AG04450 (cell line): ENCODE measurements at regions not wholly inside any gene's neighbourhood (a gene's known extent, or its start where the extent isn't known, plus 50 kb on each side); places are given as distances from the start of the nearest gene placed in this dataset.

Experiments used
- CTCF ChIA-PET: fragments of 300-600, 350-600 bp; formaldehyde crosslinking; extraction: SDS; loops from one replicate; lab custom pipeline; 2022; ENCODE audit warnings: antibody characterized with exemption, inconsistent platforms; lab: Charles Lee
- POLR2A ChIA-PET: fragments of 350-600 bp; formaldehyde crosslinking; extraction: SDS; loops from one replicate; lab custom pipeline; 2021; ENCODE audit warnings: antibody characterized with exemption, inconsistent platforms; lab: Yijun Ruan, JAX
- DNase-seq: peaks from one replicate; pipeline ENCODE4 v3.0.0-alpha.2; 2011; ENCODE audit warnings: low read depth, low spot score
- H3K27ac ChIP-seq: one replicate; pipeline ENCODE4 v1.5.1; 2012; ENCODE audit warnings: low read depth, low read length, control low read depth
- H3K27me3 ChIP-seq: one replicate; pipeline ENCODE4 v1.6.0; 2012; ENCODE audit warnings: low read length; ENCODE audit not compliant: control insufficient read depth, insufficient read depth
- H3K4me3 ChIP-seq: 2 replicates; pipeline ENCODE4 v1.5.1; 2011; ENCODE audit warnings: mild to moderate bottlenecking, low read depth, low read length, control low read depth
- H3K9me3 ChIP-seq: 2 replicates; pipeline ENCODE4 v1.5.1; 2012; ENCODE audit warnings: low read length; ENCODE audit not compliant: control insufficient read depth, insufficient read depth
- CTCF ChIP-seq: IDR thresholded peaks from 2 replicates; pipeline ENCODE4 v1.5.1; 2011; ENCODE audit warnings: low read depth, low read length, control low read depth, inconsistent platforms

- H3K27ac ChIP-seq: no peak overlapping the region
- no peak for TF ChIP-seq CTCF
- H3K27me3 ChIP-seq: no peaks in the 10 kb centered on the region
- H3K4me3 ChIP-seq: no peak overlapping the region
- no peak for DNase-seq
- H3K9me3 ChIP-seq: no peaks in the 10 kb centered on the region; the same call in 1 of the 2 replicates
- ChIA-PET POLR2A (no interaction called here), CTCF (no interaction called here)
Observed at GRCh38 chr2:204127238-204127637, 190.7 kb downstream of the ICOS start.

- DNase-seq: no peak
- ChIA-PET POLR2A (no interaction called here), CTCF (no interaction called here)
- H3K27me3 ChIP-seq: no peaks in the 10 kb centered on the region
- no peak overlapping the region for H3K4me3 ChIP-seq
- H3K27ac ChIP-seq: no peak overlapping the region
- TF ChIP-seq CTCF: no peak
- H3K9me3 ChIP-seq: no peaks in the 10 kb centered on the region
Observed at GRCh38 chr2:204129591-204130294, 193.2 kb downstream of the ICOS start.

GRCh38 chr2:204131621-204132020 is 195.1 kb downstream of the ICOS start:
- ChIA-PET POLR2A (no interaction called here), CTCF (no interaction called here)
- Histone ChIP-seq H3K4me3 (no peak overlapping the region), H3K27me3 (no peaks in the 10 kb centered on the region), H3K9me3 (no peaks in the 10 kb centered on the region), H3K27ac (no peak overlapping the region)
- DNase-seq: no peak
- no peak for TF ChIP-seq CTCF

- ChIA-PET POLR2A (no interaction called here), CTCF (interaction anchor here (4.4 kb wide), 1 partner anchor 12 kb away, joined by 22 read pairs; no protein-coding TSS in a partner anchor)
- no peak for DNase-seq
- Histone ChIP-seq H3K9me3 (no peaks in the 10 kb centered on the region), H3K27me3 (no peaks in the 10 kb centered on the region), H3K27ac (no peak overlapping the region), H3K4me3 (no peak overlapping the region)
- no peak for TF ChIP-seq CTCF
Observed at GRCh38 chr2:204133476-204133875, 196.9 kb downstream of the ICOS start.

- DNase-seq: no peak
- H3K27me3 ChIP-seq: no peaks in the 10 kb centered on the region
- ChIA-PET CTCF (interaction anchor here (0.7 to 4.4 kb wide), 2 partner anchors 11 to 1814 kb away, joined by 9 to 22 read pairs; no protein-coding TSS in a partner anchor), POLR2A (no interaction called here)
- no peak overlapping the region for H3K27ac ChIP-seq
- no peak overlapping the region for H3K4me3 ChIP-seq
- H3K9me3 ChIP-seq: no peaks in the 10 kb centered on the region
- TF ChIP-seq CTCF: no peak
Observed at GRCh38 chr2:204134421-204134820, 197.9 kb downstream of the ICOS start.
